GM18511 (cell line): ENCODE measurements at regions not wholly inside any gene's neighbourhood (a gene's known extent, or its start where the extent isn't known, plus 50 kb on each side); places are given as distances from the start of the nearest gene placed in this dataset.

Experiments
- ATAC-seq: cut with Tn5 transposase; IDR thresholded peaks from one replicate; pipeline ENCODE4 v1.9.1; 2021; ENCODE audit warnings: mild to moderate bottlenecking, moderate library complexity; ENCODE audit not compliant: unreplicated experiment

DNA sequence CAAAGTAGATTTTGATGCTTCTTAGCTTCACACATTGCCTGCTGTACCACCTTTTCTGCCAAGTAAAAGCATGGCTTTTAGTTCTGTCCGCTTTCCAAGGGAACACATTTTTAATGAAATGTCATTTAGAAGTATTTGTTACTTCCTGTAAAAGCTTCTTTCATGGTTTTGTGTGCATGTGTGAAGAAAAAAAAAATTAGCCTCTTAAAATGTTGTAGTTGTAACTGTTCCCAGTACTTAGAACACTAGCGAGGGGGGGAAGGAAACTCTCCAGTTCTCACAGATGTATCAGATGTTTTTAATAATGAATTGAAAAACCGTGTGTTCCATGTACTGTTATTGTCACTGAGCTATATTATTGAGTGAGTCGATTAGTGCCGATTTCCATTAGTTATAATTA is 568.3 kb upstream of the ADGRL2 start:
- ATAC-seq: no peak

GRCh38 chr1:81231729-81232038 is 569.0 kb upstream of the ADGRL2 start:
- ATAC-seq: no peak

DNA sequence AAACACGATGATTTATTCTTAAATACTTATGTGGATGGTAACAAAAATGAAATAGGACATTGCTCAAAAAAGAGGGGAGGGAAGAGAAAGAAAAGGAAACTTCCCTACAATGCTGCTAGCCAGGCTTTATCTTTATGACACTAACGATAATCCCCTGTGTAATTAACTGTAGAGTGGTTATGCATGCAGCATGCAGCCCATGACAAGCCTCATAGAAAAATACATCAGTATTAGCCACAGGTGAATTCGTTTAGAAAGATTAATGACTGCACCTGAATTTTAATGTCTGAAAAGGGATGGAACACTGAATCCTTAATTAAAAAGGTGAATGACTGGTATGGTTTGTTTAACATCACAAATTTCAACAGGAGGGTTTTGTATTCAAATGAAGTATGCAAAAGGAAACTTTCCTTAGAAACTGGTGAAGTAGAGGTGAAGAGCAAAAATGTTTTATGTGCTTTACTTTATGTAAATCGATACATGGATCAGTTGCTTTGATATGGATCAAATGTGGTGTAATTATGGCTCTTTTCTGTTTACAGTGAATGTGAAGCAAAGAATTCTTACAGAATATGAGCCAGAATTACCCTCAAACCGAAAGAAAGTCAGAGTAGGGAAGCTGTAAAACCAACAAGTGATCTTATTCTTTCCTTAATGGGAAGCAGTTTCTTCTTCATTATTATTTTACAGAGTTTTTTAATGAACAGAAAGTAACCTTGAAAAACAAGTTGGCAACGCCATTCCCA is 569.6 kb upstream of the ADGRL2 start:
- no peak for ATAC-seq

- no peak for ATAC-seq
These were observed 571.8 kb upstream of the ADGRL2 start for GRCh38 chr1:81228926-81229325.

DNA sequence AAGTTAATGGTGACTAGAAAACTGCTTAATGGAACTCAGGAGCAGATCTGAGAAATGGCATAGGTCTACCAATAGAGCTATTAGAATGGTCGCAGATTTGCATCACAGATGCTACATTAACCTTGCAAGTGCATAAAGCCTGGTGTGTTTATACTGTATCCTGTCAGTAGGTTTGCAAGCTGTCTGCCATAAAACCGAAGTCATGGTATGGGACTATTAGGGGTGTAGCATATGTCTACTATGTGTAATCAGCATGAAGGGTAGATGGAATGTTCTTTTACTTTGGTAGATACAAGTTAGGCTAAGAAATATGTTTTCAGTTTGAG is 574.2 kb upstream of the ADGRL2 start:
- ATAC-seq: no peak

DNA sequence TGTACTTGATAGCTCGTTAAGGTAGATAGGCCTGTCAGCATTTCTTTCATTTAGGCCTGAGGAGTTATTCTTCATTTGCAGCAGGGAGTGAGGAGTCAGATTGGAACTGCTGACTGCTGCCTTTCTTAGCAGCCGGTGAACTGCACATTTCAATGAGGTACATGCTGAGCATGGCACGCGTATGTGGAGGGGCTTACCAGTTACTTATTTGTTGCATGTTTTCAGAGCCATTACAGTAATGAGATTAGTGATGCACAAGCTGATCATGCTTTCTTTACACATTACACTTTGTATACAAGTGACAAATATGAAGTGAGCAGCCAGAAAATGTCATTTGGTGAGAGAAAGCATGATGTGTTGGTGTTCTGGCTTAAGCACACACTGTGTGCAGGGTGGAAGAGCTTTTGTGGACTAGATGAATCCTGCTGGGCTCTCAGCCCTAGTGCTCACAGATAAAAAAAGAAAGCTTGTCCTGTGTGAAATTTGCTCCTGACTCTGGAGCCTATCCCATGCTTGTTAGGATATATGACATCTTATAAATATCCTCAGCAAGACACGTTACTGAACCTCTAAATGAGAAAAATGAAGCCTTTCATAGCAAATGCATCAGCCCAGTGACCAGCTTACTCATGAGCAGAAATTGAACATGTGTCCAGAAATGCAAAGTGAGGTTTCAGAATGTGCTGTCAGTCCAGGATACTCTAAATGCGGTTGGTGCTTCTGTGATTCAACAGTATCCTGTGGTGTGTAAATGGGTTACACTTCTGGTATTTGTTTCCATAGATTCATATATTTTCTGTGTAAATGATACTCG is 574.7 kb upstream of the ADGRL2 start:
- ATAC-seq: no peak

GRCh38 chr1:81224222-81224621 is 576.5 kb upstream of the ADGRL2 start:
- no peak for ATAC-seq

DNA sequence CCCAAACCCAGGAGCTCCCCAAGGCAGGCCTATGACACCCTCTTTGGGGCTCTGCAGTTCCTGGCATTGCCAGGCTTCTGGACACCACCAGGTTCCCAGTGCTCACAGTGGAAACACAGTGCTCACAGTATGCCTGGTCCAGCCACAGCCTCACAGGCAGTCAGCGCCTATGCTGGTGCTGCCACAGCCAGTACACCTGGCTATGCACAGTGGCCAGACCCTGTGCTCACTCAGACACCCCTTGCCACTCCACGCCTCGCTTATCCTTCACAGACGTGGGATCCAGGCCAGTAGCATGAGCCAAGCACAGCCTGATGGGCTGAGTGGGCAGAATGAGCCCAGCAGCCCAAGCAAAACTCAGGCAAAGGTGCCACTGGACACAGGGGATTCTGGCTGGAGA is 579.2 kb upstream of the ADGRL2 start:
- ATAC-seq: no peak

- no peak for ATAC-seq
These were observed 580.1 kb upstream of the ADGRL2 start for GRCh38 chr1:81220614-81221071.

GRCh38 chr1:81217058-81217457 is 583.7 kb upstream of the ADGRL2 start:
- ATAC-seq: no peak

DNA sequence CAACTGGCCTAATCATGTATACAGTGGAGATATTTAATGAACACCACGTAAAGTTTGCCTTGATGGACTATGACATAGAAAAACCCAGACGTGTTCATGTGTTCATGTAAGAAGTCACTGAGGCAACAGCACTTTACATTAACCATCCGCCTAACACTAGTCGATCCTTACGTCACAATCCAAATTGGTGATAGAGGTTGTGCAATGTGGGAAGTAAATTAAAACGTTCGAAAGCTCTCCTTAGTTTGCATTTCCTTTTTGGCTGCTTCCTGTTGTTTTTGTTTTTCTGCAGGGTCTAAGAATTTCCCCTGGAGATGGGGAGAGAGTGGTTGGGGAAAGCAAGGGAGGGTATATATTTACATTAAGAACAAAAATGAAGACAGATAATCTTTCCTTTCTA is 587.5 kb upstream of the ADGRL2 start:
- ATAC-seq: no peak

- no peak for ATAC-seq
These were observed 591.3 kb upstream of the ADGRL2 start for GRCh38 chr1:81209461-81209860.

DNA sequence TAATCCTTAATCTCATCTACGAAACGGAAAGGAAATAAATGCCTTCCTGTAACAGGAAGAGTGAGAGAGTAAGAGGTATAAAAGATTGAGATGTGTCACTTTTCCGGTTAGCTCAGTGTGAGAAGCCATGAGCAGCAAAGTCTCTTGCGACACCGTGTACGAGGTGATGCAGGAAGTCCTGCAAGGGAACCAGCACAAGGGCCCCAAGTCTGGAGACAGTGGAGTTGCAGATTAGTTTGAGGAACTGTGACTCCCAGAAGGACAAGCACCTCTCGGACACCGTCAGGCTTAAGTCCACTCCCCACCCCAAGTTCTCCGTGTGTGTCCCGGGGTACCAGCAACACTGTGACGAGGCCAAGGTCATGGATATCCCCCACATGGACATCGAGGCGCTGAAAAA is 592.3 kb upstream of the ADGRL2 start:
- ATAC-seq: no peak

DNA sequence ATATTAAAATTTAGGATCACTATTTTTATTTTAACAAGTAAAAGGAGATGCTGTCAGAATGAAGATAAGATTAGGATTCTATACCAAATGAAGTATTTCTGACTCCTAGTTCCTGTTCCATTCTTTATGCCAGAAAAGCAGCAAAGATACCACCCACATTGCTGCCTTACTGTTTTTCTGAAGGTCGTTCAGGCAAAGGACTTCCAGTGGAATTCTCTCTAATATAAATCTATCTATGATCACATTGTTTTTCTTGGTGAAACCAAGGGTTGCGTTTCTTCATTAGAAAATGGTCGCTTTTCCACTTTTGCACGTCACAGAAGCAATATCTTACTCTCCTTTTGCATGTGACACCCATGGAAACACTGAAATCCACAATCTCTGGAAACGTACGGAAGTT is 594.8 kb upstream of the ADGRL2 start:
- no peak for ATAC-seq

GRCh38 chr1:81201779-81202178 is 599.0 kb upstream of the ADGRL2 start:
- ATAC-seq: no peak

- no peak for ATAC-seq
These were observed 603.1 kb upstream of the ADGRL2 start for GRCh38 chr1:81197591-81197990.

GRCh38 chr1:81192647-81193642 is 607.8 kb upstream of the ADGRL2 start:
- ATAC-seq: no peak

DNA sequence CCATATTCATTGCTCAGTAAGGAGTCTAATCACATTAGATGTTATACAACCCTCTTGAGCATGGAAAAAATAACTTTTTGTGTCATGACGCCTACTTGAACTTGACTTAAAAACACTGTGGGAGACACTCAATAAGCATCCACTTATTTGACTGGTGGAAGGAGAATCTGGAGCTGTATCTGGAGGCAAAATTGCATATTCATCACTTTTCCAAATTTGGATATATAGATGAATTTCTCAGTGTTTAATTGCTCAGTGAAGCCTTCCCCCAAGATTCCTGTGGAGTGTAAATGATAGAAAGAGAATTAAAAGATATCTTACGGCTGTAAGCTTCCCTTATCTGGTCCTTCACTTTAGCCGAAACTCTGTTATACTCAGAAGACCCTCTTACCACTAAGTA is 610.7 kb upstream of the ADGRL2 start:
- no peak for ATAC-seq

DNA sequence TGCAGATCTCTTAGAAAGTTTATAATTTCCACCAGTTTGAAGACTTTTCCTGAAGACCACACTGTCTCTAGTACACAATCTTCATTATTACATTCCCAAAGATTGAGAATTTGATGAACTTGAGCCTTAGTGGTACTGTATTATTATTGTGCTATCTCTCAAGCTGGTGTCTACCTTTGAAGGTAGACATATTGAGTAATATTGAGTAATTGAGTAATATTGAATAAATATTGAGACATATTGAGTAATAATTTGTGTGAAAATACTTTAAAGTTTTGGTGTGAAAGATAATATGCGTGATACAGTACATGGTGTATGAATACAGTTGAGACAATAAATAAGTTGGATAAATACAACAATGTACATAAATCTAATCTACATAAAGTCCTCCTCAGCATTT is 613.1 kb upstream of the ADGRL2 start:
- no peak for ATAC-seq

GRCh38 chr1:81186261-81186660 is 614.5 kb upstream of the ADGRL2 start:
- ATAC-seq: no peak

GRCh38 chr1:81183553-81183952 is 617.2 kb upstream of the ADGRL2 start:
- ATAC-seq: no peak
